ENCODE measurements at regions not wholly inside any gene's neighbourhood (a gene's known extent, or its start where the extent isn't known, plus 50 kb on each side); places are given as distances from the start of the nearest gene placed in this dataset.

- Histone ChIP-seq H3F3A (ENCODE audit: insufficient read depth) (no peaks in the 10 kb centered on the region), H3K9ac (no peak overlapping the region), H3K4me2 (ENCODE audit: unreplicated experiment) (no peak overlapping the region), H3K9me2 (ENCODE audit: insufficient read depth) (no peaks in the 10 kb centered on the region), H3K79me2 (ENCODE audit: insufficient read depth) (no peaks in the 10 kb centered on the region), H3K36me3 (ENCODE audit: low read depth) (no peaks in the 10 kb centered on the region), H4K20me1 (ENCODE audit: insufficient read depth) (no peaks in the 10 kb centered on the region), H3K9me3 (ENCODE audit: low read depth) (no peaks in the 10 kb centered on the region), H3K4me3 (no peak overlapping the region), H3K4me1 (ENCODE audit: insufficient read depth) (no peaks in the 10 kb centered on the region), H2AFZ (no peak overlapping the region), H3K27ac (no peak overlapping the region), H3K27me3 (replicated peaks; ENCODE audit: insufficient read depth) (no peaks in the 10 kb centered on the region)
- 15 to 19% methylated on average over 6 of the region's 6 CpGs for WGBS, 2 experiments (ENCODE audit: low coverage in 1 of 2, low lambda C conversion rate in 2 of 2, missing lambda C conversion rate in 2 of 2)
- in situ Hi-C loops (cut with MboI): no loop called here
- TF ChIP-seq EZH2phosphoT487 (IDR thresholded peaks at IDR 0.05; ENCODE audit: insufficient read depth, low read depth) (no peak), EZH2 (IDR thresholded peaks at IDR 0.05; ENCODE audit: insufficient read depth, poor library complexity, severe bottlenecking) (no peak)
- DNase-seq: no peak
These were observed 919.0 kb downstream of the EFNB2 start for GRCh38 chr13:105616333-105617075.

GRCh38 chr13:105612541-105612940, 922.9 kb downstream of the EFNB2 start:
- Histone ChIP-seq H3K36me3 (ENCODE audit: low read depth) (no peaks in the 10 kb centered on the region), H3K27ac (no peak overlapping the region), H3K9ac (no peak overlapping the region), H3K9me3 (ENCODE audit: low read depth) (no peaks in the 10 kb centered on the region), H3K4me2 (ENCODE audit: unreplicated experiment) (no peak overlapping the region), H2AFZ (no peak overlapping the region), H3K4me3 (no peak overlapping the region), H3K9me2 (ENCODE audit: insufficient read depth) (no peaks in the 10 kb centered on the region), H3F3A (ENCODE audit: insufficient read depth) (no peaks in the 10 kb centered on the region), H3K79me2 (ENCODE audit: insufficient read depth) (no peaks in the 10 kb centered on the region), H4K20me1 (ENCODE audit: insufficient read depth) (no peaks in the 10 kb centered on the region), H3K4me1 (ENCODE audit: insufficient read depth) (no peaks in the 10 kb centered on the region), H3K27me3 (replicated peaks; ENCODE audit: insufficient read depth) (no peaks in the 10 kb centered on the region)
- 32 to 44% methylated on average over 5 of the region's 5 CpGs for WGBS, 2 experiments (ENCODE audit: low coverage in 1 of 2, low lambda C conversion rate in 2 of 2, missing lambda C conversion rate in 2 of 2)
- DNase-seq: no peak
- TF ChIP-seq EZH2phosphoT487 (IDR thresholded peaks at IDR 0.05; ENCODE audit: insufficient read depth, low read depth) (no peak), EZH2 (IDR thresholded peaks at IDR 0.05; ENCODE audit: insufficient read depth, poor library complexity, severe bottlenecking) (no peak)
- in situ Hi-C loops (cut with MboI): no loop called here

DNA sequence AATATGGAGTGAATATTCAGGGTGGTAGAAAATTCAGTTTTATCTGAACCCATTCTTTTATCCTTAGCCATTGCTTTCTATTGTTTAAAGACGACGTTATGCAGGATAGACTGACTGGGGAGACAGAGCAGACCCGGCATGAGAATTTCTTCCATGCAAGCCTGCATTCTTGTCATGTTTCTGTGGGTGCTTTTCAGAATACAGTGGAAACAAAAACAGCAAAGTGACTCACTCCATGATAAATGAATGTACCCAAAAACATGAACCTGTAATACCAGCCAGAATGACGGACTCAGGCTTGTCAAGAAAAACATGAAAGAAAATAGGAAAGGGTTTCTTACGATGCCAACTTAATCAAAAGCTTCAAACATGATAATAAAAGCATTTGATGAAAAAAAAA, 924.0 kb downstream of the EFNB2 start:
- Histone ChIP-seq H3K9me2 (ENCODE audit: insufficient read depth) (no peaks in the 10 kb centered on the region), H3K4me3 (no peak overlapping the region), H3K79me2 (ENCODE audit: insufficient read depth) (no peaks in the 10 kb centered on the region), H3K4me1 (ENCODE audit: insufficient read depth) (no peaks in the 10 kb centered on the region), H2AFZ (no peak overlapping the region), H3K27ac (no peak overlapping the region), H3F3A (ENCODE audit: insufficient read depth) (no peaks in the 10 kb centered on the region), H3K9ac (no peak overlapping the region), H3K4me2 (ENCODE audit: unreplicated experiment) (no peak overlapping the region), H3K9me3 (ENCODE audit: low read depth) (no peaks in the 10 kb centered on the region), H4K20me1 (ENCODE audit: insufficient read depth) (no peaks in the 10 kb centered on the region), H3K27me3 (replicated peaks; ENCODE audit: insufficient read depth) (no peaks in the 10 kb centered on the region), H3K36me3 (ENCODE audit: low read depth) (no peaks in the 10 kb centered on the region)
- TF ChIP-seq EZH2 (IDR thresholded peaks at IDR 0.05; ENCODE audit: insufficient read depth, poor library complexity, severe bottlenecking): no peak
- DNase-seq: no peak
- in situ Hi-C loops (cut with MboI): no loop called here
- 12 to 18% methylated on average over 5 of the region's 5 CpGs for WGBS, 2 experiments (ENCODE audit: low coverage in 1 of 2, low lambda C conversion rate in 2 of 2, missing lambda C conversion rate in 2 of 2)

DNA sequence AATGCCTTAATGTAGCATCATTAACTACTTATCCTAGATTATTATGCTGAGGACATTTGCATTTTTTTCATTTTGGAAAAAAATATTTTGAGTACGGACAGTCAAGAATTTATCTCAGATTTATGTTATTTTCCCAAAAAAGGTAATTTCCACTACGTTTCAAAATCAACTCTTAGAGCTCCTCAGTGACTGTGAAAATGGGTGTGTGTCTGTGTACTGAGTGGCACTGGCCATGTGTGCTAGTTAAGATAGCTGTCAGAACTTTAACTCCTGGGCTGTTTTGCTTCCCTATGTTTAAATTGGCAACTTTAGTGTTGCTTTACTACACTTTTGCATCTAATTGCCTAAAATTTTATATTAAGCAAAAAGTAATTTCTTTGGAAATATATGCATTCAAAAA, 927.4 kb downstream of the EFNB2 start:
- DNase-seq: no peak
- Histone ChIP-seq H3K4me1 (ENCODE audit: insufficient read depth) (no peaks in the 10 kb centered on the region), H4K20me1 (ENCODE audit: insufficient read depth) (no peaks in the 10 kb centered on the region), H2AFZ (no peak overlapping the region), H3K9me3 (ENCODE audit: low read depth) (no peaks in the 10 kb centered on the region), H3K79me2 (ENCODE audit: insufficient read depth) (no peaks in the 10 kb centered on the region), H3K27ac (no peak overlapping the region), H3K4me3 (no peak overlapping the region), H3K4me2 (ENCODE audit: unreplicated experiment) (no peak overlapping the region), H3K36me3 (ENCODE audit: low read depth) (no peaks in the 10 kb centered on the region), H3K9me2 (ENCODE audit: insufficient read depth) (no peaks in the 10 kb centered on the region), H3K27me3 (replicated peaks; ENCODE audit: insufficient read depth) (no peaks in the 10 kb centered on the region), H3F3A (ENCODE audit: insufficient read depth) (no peaks in the 10 kb centered on the region), H3K9ac (no peak overlapping the region)
- in situ Hi-C loops (cut with MboI): no loop called here
- WGBS, 2 experiments (ENCODE audit: low coverage in 1 of 2, low lambda C conversion rate in 2 of 2, missing lambda C conversion rate in 2 of 2): 22 to 28% methylated on average over 2 of the region's 2 CpGs
- no peak for TF ChIP-seq EZH2phosphoT487 (IDR thresholded peaks at IDR 0.05; ENCODE audit: insufficient read depth, low read depth)
- no peak for TF ChIP-seq EZH2 (IDR thresholded peaks at IDR 0.05; ENCODE audit: insufficient read depth, poor library complexity, severe bottlenecking)

- Histone ChIP-seq H3K4me2 (ENCODE audit: unreplicated experiment) (no peak overlapping the region), H3K27me3 (replicated peaks; ENCODE audit: insufficient read depth) (no peaks in the 10 kb centered on the region), H4K20me1 (ENCODE audit: insufficient read depth) (no peaks in the 10 kb centered on the region), H3K9me3 (ENCODE audit: low read depth) (no peaks in the 10 kb centered on the region), H3K36me3 (ENCODE audit: low read depth) (no peaks in the 10 kb centered on the region), H3K4me1 (ENCODE audit: insufficient read depth) (no peaks in the 10 kb centered on the region), H3K9me2 (ENCODE audit: insufficient read depth) (no peaks in the 10 kb centered on the region), H3K27ac (no peak overlapping the region), H3F3A (ENCODE audit: insufficient read depth) (no peaks in the 10 kb centered on the region), H2AFZ (no peak overlapping the region), H3K79me2 (ENCODE audit: insufficient read depth) (no peaks in the 10 kb centered on the region), H3K9ac (no peak overlapping the region), H3K4me3 (no peak overlapping the region)
- no peak for TF ChIP-seq EZH2 (IDR thresholded peaks at IDR 0.05; ENCODE audit: insufficient read depth, poor library complexity, severe bottlenecking)
- TF ChIP-seq EZH2phosphoT487 (IDR thresholded peaks at IDR 0.05; ENCODE audit: insufficient read depth, low read depth): no peak
- WGBS, 2 experiments (ENCODE audit: low coverage in 1 of 2, low lambda C conversion rate in 2 of 2, missing lambda C conversion rate in 2 of 2): 14 to 21% methylated on average over 2 of the region's 2 CpGs
- in situ Hi-C loops (cut with MboI): no loop called here
- DNase-seq: no peak
These were observed 928.0 kb downstream of the EFNB2 start for GRCh38 chr13:105607426-105607825.
